IMR-90 (cell line): ENCODE measurements at regions not wholly inside any gene's neighbourhood (a gene's known extent, or its start where the extent isn't known, plus 50 kb on each side); places are given as distances from the start of the nearest gene placed in this dataset.

Experiments
- ATAC-seq: fragments of 200-7000 bp; cut with Tn5 transposase; 2 replicates; pipeline ENCODE4 v1.9.1; 2020; ENCODE audit warnings: low read depth, mild to moderate bottlenecking, moderate library complexity
- BruUV-seq: library from RNA; stranded (reverse); fragments of 400-500 nt; replicated peaks from 2 replicates; lab custom pipeline; 2021; lab: Mats Ljungman, UMichigan
- CTCF ChIA-PET: fragments of 300-600 bp; formaldehyde crosslinking; extraction: SDS; loops from one replicate; lab custom pipeline; 2021; ENCODE audit warnings: antibody characterized with exemption; lab: Yijun Ruan, JAX
- POLR2A ChIA-PET: fragments of 300-600 bp; sonication (Branson Sonifier 250); formaldehyde crosslinking; loops from one replicate; lab custom pipeline; 2022; ENCODE audit warnings: antibody characterized with exemption; ENCODE audit not compliant: unreplicated experiment; lab: Charles Lee
- DNase-seq: peaks from one replicate; pipeline ENCODE4 v3.0.0; 2013
- H2AFZ ChIP-seq: replicated peaks from 2 replicates; pipeline ENCODE3; 2013; ENCODE audit warnings: low read length, mild to moderate bottlenecking; ENCODE audit not compliant: poor library complexity
- H2AK5ac ChIP-seq: 2 replicates; pipeline ENCODE4 v1.6.1; 2013; ENCODE audit warnings: low read depth, low read length, inconsistent platforms
- H2AK9ac ChIP-seq: replicated peaks from 2 replicates; pipeline ENCODE3; 2013; ENCODE audit warnings: mild to moderate bottlenecking, low read depth, low read length, moderate library complexity; ENCODE audit not compliant: poor library complexity
- H2BK120ac ChIP-seq: 2 replicates; pipeline ENCODE4 v1.6.1; 2013; ENCODE audit warnings: low read depth, low read length, inconsistent platforms
- H2BK15ac ChIP-seq: 3 replicates; pipeline ENCODE4 v1.6.1; 2013; ENCODE audit warnings: low read depth, low read length, inconsistent platforms
- H2BK20ac ChIP-seq: 2 replicates; pipeline ENCODE4 v1.6.1; 2013; ENCODE audit warnings: low read depth, mild to moderate bottlenecking, inconsistent platforms, low read length, moderate library complexity
- H2BK5ac ChIP-seq: 2 replicates; pipeline ENCODE4 v1.6.1; 2013; ENCODE audit warnings: mild to moderate bottlenecking, low read depth, low read length, inconsistent platforms; ENCODE audit not compliant: poor library complexity, severe bottlenecking
- H3K14ac ChIP-seq: replicated peaks from 2 replicates; pipeline ENCODE4 v1.6.1; 2013; ENCODE audit warnings: low read depth, low read length, inconsistent platforms
- H3K18ac ChIP-seq: 2 replicates; pipeline ENCODE4 v1.6.1; 2013; ENCODE audit warnings: low read depth, low read length, control low read depth
- H3K23ac ChIP-seq: 2 replicates; pipeline ENCODE4 v1.6.1; 2013; ENCODE audit warnings: low read depth, low read length, inconsistent platforms
- H3K27ac ChIP-seq: 2 replicates; pipeline ENCODE4 v1.5.1; 2013; ENCODE audit warnings: mild to moderate bottlenecking, control low read depth, low read length; ENCODE audit not compliant: insufficient read depth
- H3K27me3 ChIP-seq: 2 replicates; pipeline ENCODE4 v1.6.1; 2013; ENCODE audit warnings: low read length; ENCODE audit not compliant: control insufficient read depth, insufficient read depth
- H3K36me3 ChIP-seq: 2 replicates; pipeline ENCODE4 v1.6.1; 2013; ENCODE audit warnings: low read length, mixed read lengths; ENCODE audit not compliant: control insufficient read depth, insufficient read depth
- H3K4ac ChIP-seq: 2 replicates; pipeline ENCODE4 v1.6.1; 2013; ENCODE audit warnings: low read depth, low read length, inconsistent platforms
- H3K4me1 ChIP-seq: 2 replicates; pipeline ENCODE4 v1.6.1; 2013; ENCODE audit warnings: low read length, mixed read lengths; ENCODE audit not compliant: control insufficient read depth, insufficient read depth
- H3K4me2 ChIP-seq: 2 replicates; pipeline ENCODE4 v1.6.1; 2013; ENCODE audit warnings: low read depth, mild to moderate bottlenecking, control low read depth, low read length, moderate library complexity
- H3K4me3 ChIP-seq: 2 replicates; pipeline ENCODE4 v1.5.1; 2013; ENCODE audit warnings: low read depth, mild to moderate bottlenecking, control low read depth, low read length, moderate library complexity; ENCODE audit not compliant: insufficient read depth
- H3K56ac ChIP-seq: 2 replicates; pipeline ENCODE4 v1.6.1; 2013; ENCODE audit warnings: low read length, inconsistent platforms; ENCODE audit not compliant: insufficient read depth; ENCODE audit errors: extremely low read depth
- H3K79me1 ChIP-seq, 2 experiments: 2 replicates each; pipeline ENCODE4 v1.6.1; 2013; ENCODE audit warnings: low read length in 2 of 2, inconsistent platforms in 1 of 2, low read depth in 1 of 2
- H3K9ac ChIP-seq: 2 replicates; pipeline ENCODE4 v1.6.1; 2013; ENCODE audit warnings: low read depth, low read length, control low read depth
- H3K9me1 ChIP-seq: 2 replicates; pipeline ENCODE4 v1.6.1; 2013; ENCODE audit warnings: low read length, inconsistent platforms; ENCODE audit not compliant: insufficient read depth
- H3K9me3 ChIP-seq: 2 replicates; pipeline ENCODE4 v1.6.1; 2013; ENCODE audit warnings: low read length; ENCODE audit not compliant: control insufficient read depth, insufficient read depth
- H4K20me1 ChIP-seq: 2 replicates; pipeline ENCODE4 v1.6.1; 2013; ENCODE audit warnings: low read length, inconsistent platforms; ENCODE audit not compliant: insufficient read depth
- H4K5ac ChIP-seq: 2 replicates; pipeline ENCODE4 v1.6.1; 2013; ENCODE audit warnings: mild to moderate bottlenecking, low read depth, low read length, control low read depth
- H4K8ac ChIP-seq, 2 experiments: 2 replicates each; pipeline ENCODE4 v1.6.1; 2013; ENCODE audit warnings: low read depth in 2 of 2, low read length in 2 of 2, control low read depth in 1 of 2, inconsistent platforms in 1 of 2
- H4K91ac ChIP-seq: 2 replicates; pipeline ENCODE4 v1.6.1; 2013; ENCODE audit warnings: low read depth, low read length, inconsistent platforms; ENCODE audit not compliant: insufficient read depth
- BHLHE40 ChIP-seq: fragments of 150-350 bp; IDR thresholded peaks from 2 replicates; pipeline ENCODE4 v1.6.1; 2016; ENCODE audit warnings: mild to moderate bottlenecking, low read depth, low read length
- CEBPB ChIP-seq: IDR thresholded peaks from 2 replicates; pipeline ENCODE4 v1.6.1; 2012; ENCODE audit warnings: low read depth, low read length, improper control_type of control experiment
- CHD1 ChIP-seq: IDR thresholded peaks from 2 replicates; pipeline ENCODE4 v1.6.1; 2012; ENCODE audit warnings: low read depth, low read length, improper control_type of control experiment
- CTCF ChIP-seq: conservative IDR thresholded peaks from 2 replicates; pipeline ENCODE4 v1.5.1; 2012; ENCODE audit warnings: mild to moderate bottlenecking, low read depth, low read length, improper control_type of control experiment
- FOS ChIP-seq: fragments of 150-350 bp; IDR thresholded peaks from 2 replicates; pipeline ENCODE4 v1.6.1; 2016; ENCODE audit warnings: low read depth, low read length
- MAFK ChIP-seq: IDR thresholded peaks from 2 replicates; pipeline ENCODE4 v1.6.1; 2012; ENCODE audit warnings: low read depth, low read length, improper control_type of control experiment
- MAZ ChIP-seq: IDR thresholded peaks from 2 replicates; pipeline ENCODE4 v1.6.1; 2012; ENCODE audit warnings: low read depth, mild to moderate bottlenecking, low read length, improper control_type of control experiment, moderate library complexity, borderline replicate concordance
- MXI1 ChIP-seq: IDR thresholded peaks from 2 replicates; pipeline ENCODE4 v1.6.1; 2012; ENCODE audit warnings: low read depth, mild to moderate bottlenecking, low read length, moderate library complexity, borderline replicate concordance
- NFE2L2 ChIP-seq: fragments of 150-350 bp; IDR thresholded peaks from 2 replicates; pipeline ENCODE4 v1.6.1; 2016; ENCODE audit warnings: low read depth, mild to moderate bottlenecking, low read length
- POLR2A ChIP-seq: IDR thresholded peaks from 2 replicates; pipeline ENCODE4 v1.6.1; 2012; ENCODE audit warnings: mild to moderate bottlenecking, low read depth, low read length
- RAD21 ChIP-seq: IDR thresholded peaks from 2 replicates; pipeline ENCODE4 v1.6.1; 2012; ENCODE audit warnings: low read length, improper control_type of control experiment
- RCOR1 ChIP-seq: IDR thresholded peaks from 2 replicates; pipeline ENCODE4 v1.6.1; 2012; ENCODE audit warnings: mild to moderate bottlenecking, low read length, improper control_type of control experiment; ENCODE audit not compliant: insufficient replicate concordance
- RFX5 ChIP-seq: IDR thresholded peaks from 2 replicates; pipeline ENCODE4 v1.8.0; 2012; ENCODE audit warnings: low read depth, mild to moderate bottlenecking, low read length, moderate library complexity
- SMC3 ChIP-seq: fragments of 150-350 bp; IDR thresholded peaks from 2 replicates; pipeline ENCODE4 v1.6.1; 2016; ENCODE audit warnings: low read depth, mild to moderate bottlenecking, antibody characterized with exemption, low read length, moderate library complexity
- dilution Hi-C: fragments of 300-500 bp; cut with HindIII; formaldehyde crosslinking; loops from one replicate; pipeline ENCODE4 v1.14.3; 2018; ENCODE audit warnings: low sequenced_read_pairs; ENCODE audit not compliant: unreplicated experiment
- in situ Hi-C: fragments of 300-500 bp; cut with MboI; formaldehyde crosslinking; loops from 3 replicates; pipeline ENCODE4 v1.14.3; 2019; ENCODE audit warnings: low sequenced_read_pairs, inconsistent platforms, mixed read lengths
- intact Hi-C: fragments of 100-400 bp; cut with micrococcal nuclease; formaldehyde crosslinking; loops from 2 replicates; pipeline ENCODE4 v1.10.0; 2022
- TF ChIP-seq, protein P1 (sequence below): fragments of 150-350 bp; IDR thresholded peaks from 2 replicates; pipeline ENCODE4 v1.6.1; 2016; ENCODE audit warnings: low read depth, mild to moderate bottlenecking, low read length, moderate library complexity, borderline replicate concordance
- TF ChIP-seq, protein P2 (sequence below): fragments of 150-350 bp; IDR thresholded peaks from 2 replicates; pipeline ENCODE4 v1.6.1; 2017; ENCODE audit warnings: mild to moderate bottlenecking, antibody characterized with exemption, low read length, low read depth

DNA sequence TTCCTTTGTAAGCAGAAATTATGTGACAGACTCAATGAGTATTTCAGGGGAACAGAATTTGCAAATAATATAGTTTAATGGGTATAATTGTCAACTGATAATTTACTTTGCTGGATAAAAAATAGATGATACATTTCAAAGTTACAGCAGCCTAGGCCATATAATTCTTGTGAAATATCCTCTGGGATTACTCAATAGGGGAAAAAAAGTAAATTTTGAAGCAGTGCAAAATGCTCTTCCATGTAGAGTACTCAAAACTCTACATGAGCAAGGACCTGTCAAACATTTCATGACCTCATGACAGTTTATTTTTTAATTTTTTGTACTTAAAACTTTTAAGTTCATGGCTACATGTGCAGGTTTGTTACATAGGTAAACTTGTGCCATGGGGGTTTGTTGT, 163.3 kb downstream of the DACT1 start:
- TF ChIP-seq FOS (no peak), NFE2L2 (no peak), BHLHE40 (no peak), MAZ (no peak), RFX5 (no peak), CTCF (no peak), SMC3 (no peak), CEBPB (no peak), MAFK (no peak), POLR2A (no peak), MXI1 (no peak), CHD1 (no peak), RCOR1 (no peak), RAD21 (no peak)
- TF ChIP-seq, protein P1, sequence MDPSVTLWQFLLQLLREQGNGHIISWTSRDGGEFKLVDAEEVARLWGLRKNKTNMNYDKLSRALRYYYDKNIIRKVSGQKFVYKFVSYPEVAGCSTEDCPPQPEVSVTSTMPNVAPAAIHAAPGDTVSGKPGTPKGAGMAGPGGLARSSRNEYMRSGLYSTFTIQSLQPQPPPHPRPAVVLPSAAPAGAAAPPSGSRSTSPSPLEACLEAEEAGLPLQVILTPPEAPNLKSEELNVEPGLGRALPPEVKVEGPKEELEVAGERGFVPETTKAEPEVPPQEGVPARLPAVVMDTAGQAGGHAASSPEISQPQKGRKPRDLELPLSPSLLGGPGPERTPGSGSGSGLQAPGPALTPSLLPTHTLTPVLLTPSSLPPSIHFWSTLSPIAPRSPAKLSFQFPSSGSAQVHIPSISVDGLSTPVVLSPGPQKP = no peak
- TF ChIP-seq, protein P2, sequence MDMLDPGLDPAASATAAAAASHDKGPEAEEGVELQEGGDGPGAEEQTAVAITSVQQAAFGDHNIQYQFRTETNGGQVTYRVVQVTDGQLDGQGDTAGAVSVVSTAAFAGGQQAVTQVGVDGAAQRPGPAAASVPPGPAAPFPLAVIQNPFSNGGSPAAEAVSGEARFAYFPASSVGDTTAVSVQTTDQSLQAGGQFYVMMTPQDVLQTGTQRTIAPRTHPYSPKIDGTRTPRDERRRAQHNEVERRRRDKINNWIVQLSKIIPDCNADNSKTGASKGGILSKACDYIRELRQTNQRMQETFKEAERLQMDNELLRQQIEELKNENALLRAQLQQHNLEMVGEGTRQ = no peak
- H3K9ac ChIP-seq = no peak overlapping the region
- no peak overlapping the region for H3K14ac ChIP-seq
- H2AK5ac ChIP-seq = no peak overlapping the region
- POLR2A ChIA-PET = no interaction called here
- no peaks in the 10 kb centered on the region for H3K4me1 ChIP-seq
- no peak overlapping the region for H2BK120ac ChIP-seq
- H3K4me2 ChIP-seq = no peak overlapping the region
- intact Hi-C loops = no loop called here
- dilution Hi-C loops = no loop called here
- no peak overlapping the region for H3K4ac ChIP-seq
- no peak overlapping the region for H3K56ac ChIP-seq
- H4K8ac ChIP-seq = no peak overlapping the region
- H4K20me1 ChIP-seq = no peaks in the 10 kb centered on the region
- H3K36me3 ChIP-seq = no peaks in the 10 kb centered on the region
- no peak overlapping the region for H4K5ac ChIP-seq
- BruUV-seq = no TSS peak
- H3K79me1 ChIP-seq = no peaks in the 10 kb centered on the region
- peaks cover 17% of the 10 kb centered on the region for H3K27me3 ChIP-seq
- no peak overlapping the region for H2BK5ac ChIP-seq
- no peak overlapping the region for H3K4me3 ChIP-seq
- 0 out of 2 replicates have a peak, but pooled peaks cover 2% of the 10 kb centered on the region for H3K9me3 ChIP-seq
- H4K91ac ChIP-seq = no peak overlapping the region
- H2BK20ac ChIP-seq = no peak overlapping the region
- H3K18ac ChIP-seq = no peak overlapping the region
- H3K9me1 ChIP-seq = no peaks in the 10 kb centered on the region
- no peak overlapping the region for H2BK15ac ChIP-seq
- no peak overlapping the region for H3K23ac ChIP-seq
- in situ Hi-C loops = no loop called here
- no peak overlapping the region for H2AFZ ChIP-seq
- no peak for ATAC-seq
- H3K27ac ChIP-seq = no peak overlapping the region
- no peak for DNase-seq
- H2AK9ac ChIP-seq = no peak overlapping the region
- CTCF ChIA-PET = no interaction called here
